CD1c-positive myeloid dendritic cell (primary cell): ENCODE measurements at regions not wholly inside any gene's neighbourhood (a gene's known extent, or its start where the extent isn't known, plus 50 kb on each side); places are given as distances from the start of the nearest gene placed in this dataset.

Experiments
- DNase-seq: peaks from one replicate; pipeline ENCODE4 v3.0.0-alpha.2; 2016; ENCODE audit errors: extremely low spot score

DNA sequence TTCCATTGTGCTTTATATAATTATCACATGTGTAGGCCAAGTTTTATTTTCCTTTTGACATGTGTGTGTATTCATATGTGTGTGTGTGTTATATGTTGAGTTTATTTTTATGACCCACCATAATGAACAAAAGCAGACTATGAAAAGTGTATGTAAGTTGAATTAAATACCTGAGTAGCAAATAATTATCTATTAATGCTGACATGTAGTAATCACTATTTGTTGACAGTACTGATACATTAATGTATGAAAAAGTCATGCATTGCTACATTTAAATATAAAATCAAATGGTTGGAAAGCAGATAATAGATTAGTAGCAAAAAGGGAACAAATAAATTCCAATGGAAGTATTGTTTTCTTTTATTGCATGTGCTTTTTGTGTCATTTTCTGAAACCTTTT lies 1948.5 kb upstream of the PCDH20 start:
- DNase-seq = no peak

- no peak for DNase-seq
Measured at GRCh38 chr13:63351533-63351932, 1935.9 kb upstream of the PCDH20 start.

DNA sequence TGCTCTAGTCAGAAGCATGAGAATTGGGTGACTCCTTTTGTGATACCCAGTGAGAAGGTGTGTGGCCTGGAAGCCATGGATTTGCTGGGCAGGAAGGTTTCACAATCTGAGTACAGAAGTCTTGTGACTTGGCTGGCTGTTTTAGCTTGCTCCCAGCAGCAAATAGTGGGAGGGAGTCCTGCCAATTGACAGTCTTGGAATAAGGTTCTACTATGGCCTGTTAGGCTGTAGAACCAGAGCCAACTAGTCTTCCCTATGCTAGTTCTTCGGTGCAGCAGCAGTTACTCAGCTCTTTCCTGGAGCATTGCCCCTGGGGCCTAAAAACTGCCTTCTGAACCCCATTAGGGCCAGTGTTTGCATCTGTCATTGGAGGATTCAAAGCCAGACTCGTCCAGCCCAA lies 1935.4 kb upstream of the PCDH20 start:
- DNase-seq = no peak

DNA sequence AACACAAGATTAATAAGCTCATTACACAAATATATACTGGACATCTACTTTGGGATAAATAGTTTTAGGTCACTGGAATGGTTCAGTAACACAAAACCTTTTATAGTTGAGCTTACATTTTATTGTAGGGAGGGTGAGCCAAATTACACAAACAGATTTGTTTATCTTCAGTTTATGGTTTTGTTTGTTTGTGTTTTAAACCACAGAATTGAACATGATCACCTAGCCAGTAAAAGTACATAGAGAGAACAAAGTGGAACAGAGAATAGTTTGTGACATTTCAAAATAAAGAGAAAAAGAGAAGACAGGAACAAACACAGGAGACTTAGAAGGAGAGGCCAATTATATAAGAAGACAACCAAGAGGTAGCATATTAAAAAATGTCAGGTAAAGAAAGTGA lies 1930.2 kb upstream of the PCDH20 start:
- no peak for DNase-seq

DNA sequence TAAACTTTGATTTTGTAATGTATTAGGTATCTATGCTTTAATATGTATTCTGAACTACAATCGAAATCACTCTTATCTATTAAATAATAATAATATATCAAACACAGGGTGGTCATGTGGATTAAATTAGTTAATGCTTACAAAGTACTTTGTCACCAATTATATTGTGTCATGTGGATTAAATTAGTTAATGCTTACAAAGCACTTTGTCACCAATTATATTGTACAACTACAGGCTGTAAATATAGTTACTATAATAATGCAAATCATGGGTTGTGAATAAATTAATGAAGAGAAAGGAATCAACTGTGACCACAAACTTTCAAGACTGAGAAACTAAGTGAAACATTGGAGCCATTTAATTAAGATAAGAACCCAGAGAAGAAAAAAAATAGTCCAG lies 1929.1 kb upstream of the PCDH20 start:
- DNase-seq = no peak

DNA sequence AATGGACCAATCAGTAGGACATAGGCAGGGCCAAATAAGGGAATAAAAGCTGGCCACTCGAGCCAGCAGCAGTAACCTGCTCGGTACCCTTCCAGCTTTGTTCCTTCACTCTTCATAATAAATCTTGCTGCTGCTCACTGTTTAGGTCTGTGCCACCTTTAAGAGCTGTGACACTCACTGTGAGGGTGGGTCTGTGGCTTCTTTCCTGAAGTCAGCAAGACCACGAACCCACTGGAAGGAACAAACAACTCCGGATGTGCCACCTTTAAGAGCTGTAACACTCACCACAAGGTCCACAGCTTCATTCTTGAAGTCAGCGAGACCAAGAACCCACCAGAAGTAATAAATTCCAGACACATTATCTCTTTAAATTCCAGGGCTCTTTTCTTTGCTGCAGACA lies 1922.3 kb upstream of the PCDH20 start:
- no peak for DNase-seq

GRCh38 chr13:63337041-63337440 lies 1921.4 kb upstream of the PCDH20 start:
- no peak for DNase-seq

- DNase-seq = no peak
Measured at GRCh38 chr13:63336549-63336948, 1920.9 kb upstream of the PCDH20 start.

GRCh38 chr13:63327584-63327983 lies 1911.9 kb upstream of the PCDH20 start:
- DNase-seq = no peak

DNA sequence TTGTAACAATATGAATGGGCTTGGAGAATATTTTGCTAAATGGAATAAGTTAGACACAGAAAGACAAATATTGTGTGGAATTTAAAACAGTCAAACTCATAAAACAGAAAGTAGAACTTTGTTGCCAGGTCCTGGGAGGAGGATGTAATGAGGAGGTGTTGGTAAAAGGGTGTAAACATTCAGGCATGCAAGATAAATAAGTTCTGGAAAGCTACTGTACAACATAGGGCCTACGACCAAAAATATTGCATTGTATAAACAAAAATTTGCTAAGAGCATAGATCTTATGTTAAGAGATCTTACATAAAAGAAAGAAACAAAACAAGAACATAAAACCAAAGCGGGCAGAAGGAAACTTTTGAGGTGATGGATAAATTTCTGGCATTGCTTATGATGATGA lies 1907.8 kb upstream of the PCDH20 start:
- no peak for DNase-seq

GRCh38 chr13:63311587-63311986 lies 1895.9 kb upstream of the PCDH20 start:
- no peak for DNase-seq

- no peak for DNase-seq
Measured at GRCh38 chr13:63308549-63309165, 1893.0 kb upstream of the PCDH20 start.

- no peak for DNase-seq
Measured at GRCh38 chr13:63307228-63307627, 1891.6 kb upstream of the PCDH20 start.

DNA sequence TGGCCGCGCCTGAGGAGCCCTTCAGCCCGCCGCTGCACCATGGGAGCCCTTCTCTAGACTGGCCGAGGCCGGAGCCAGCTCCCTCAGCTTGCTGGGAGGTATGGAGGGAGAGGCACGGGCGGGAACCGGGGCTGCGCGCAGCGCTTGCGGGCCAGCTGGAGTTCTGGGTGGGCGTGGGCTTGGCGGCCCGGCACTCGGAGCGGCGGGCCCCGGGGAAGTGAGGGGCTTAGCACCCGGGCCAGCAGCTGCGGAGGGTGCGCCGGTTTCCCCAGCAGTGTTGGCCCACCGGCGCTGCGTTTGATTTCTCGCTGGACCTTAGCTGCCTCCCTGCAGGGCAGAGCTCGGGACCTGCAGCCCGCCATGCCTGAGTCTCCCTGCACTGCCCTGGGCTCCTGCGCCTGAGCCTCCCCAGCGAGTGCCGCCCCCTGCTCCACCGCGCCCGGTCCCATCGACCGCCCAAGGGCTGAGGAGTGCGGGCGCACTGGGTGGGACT lies 1890.0 kb upstream of the PCDH20 start:
- no peak for DNase-seq

DNA sequence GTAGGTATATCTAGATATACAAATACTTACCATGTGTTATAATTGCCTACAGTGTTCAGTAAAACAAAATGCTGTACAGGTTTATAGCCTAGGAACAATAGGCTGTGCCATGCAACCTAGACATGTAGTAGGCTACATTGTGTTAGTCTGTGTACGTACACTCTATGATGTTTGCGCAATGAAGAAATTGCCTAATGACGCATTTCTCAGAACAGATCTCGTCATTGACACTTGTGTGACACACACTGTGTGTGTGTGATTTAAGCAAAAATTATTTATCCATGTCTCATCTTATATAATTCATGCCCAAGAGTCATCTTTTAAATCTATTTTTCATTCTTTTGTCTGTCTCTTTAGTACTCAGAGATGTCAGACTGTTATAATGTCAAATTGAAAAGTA lies 1888.8 kb upstream of the PCDH20 start:
- no peak for DNase-seq

GRCh38 chr13:63299866-63300394 lies 1884.3 kb upstream of the PCDH20 start:
- no peak for DNase-seq

- no peak for DNase-seq
Measured at GRCh38 chr13:63297163-63297562, 1881.5 kb upstream of the PCDH20 start.

DNA sequence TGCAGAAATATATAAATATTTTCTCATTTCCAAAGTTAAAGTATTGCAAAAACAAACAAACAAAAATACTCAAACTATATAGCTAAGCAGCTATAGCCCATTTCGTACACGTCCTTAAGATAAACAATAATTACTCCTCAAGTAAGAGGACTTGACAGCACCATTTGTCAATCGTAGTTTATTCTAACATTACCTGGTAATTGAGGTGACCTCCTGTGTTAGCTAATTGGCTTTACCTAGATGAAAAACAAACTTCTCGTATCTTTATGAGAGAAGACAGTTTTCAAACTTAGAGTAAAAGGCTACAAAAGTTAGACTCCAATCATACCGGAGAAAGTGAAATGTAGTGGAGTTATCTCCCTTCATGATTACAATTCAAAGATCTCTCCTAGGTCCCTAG lies 1876.1 kb upstream of the PCDH20 start:
- DNase-seq = no peak

DNA sequence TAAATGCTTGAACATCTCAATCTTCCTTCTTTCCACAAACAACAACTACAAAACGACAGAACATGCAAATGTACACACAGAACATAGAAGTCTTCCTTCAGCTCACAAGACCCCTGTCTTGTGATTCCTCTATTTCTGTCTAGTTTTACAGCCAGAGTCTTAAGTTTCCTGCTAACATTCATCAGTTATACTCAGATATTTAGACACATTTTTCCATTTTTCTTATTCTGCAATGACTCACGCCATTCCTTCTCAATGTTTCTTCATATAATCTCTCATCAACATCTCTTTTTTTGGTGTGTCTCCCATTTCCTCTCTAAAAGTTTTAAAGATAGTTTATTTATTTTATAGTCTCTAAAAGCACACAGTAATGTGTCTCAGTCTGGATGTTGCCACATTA lies 1872.9 kb upstream of the PCDH20 start:
- no peak for DNase-seq

- DNase-seq = no peak
Measured at GRCh38 chr13:63287926-63288325, 1872.3 kb upstream of the PCDH20 start.

DNA sequence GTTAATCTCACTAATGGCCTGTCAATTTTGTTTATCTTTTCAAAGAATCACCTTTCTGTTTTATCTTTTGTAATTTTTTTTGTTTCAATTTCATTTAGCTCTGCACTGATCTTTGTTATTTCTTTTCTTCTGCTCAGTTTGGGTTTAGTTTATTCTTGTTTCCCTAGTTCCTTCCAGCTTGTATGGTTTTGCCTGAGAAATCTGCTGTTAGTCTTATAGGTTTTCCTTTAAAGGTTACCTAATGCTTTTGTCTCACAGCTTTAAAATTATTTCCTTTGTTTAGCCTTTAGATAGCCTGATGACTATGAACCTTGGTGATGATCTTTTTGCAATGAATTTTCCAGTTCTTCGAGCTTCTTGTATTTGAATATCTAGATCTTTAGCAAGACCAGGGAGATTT lies 1869.8 kb upstream of the PCDH20 start:
- no peak for DNase-seq

DNA sequence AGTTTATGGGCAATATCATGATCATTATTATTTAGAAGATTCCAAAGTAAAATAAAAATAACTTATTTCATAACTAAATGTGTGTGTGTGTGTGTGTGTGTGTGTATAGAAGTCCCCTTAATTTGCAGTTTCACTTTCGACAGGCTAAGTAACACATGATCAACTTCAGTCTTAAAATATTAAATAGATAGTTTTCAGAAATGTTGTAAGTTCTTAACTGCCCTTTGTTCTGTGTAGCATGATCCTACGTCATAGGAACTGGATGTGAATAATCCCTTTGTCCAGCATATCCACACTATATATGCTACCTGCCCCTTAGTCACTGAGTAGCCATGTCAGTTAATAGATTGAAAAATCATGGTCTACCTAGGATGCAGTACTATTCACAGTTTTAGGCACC lies 1863.5 kb upstream of the PCDH20 start:
- DNase-seq = no peak

- DNase-seq = no peak
Measured at GRCh38 chr13:63274772-63275171, 1859.1 kb upstream of the PCDH20 start.
